Esophagus (tissue), 2 donors: ENCODE measurements at regions not wholly inside any gene's neighbourhood (a gene's known extent, or its start where the extent isn't known, plus 50 kb on each side); places are given as distances from the start of the nearest gene placed in this dataset.

Experiments
- H3K27ac ChIP-seq, 2 donors: one replicate each; pipeline ENCODE4 v1.5.1; 2013; ENCODE audit warnings: low read depth in 2 of 2, mild to moderate bottlenecking in 2 of 2, inconsistent platforms in 1 of 2, low read length in 1 of 2, moderate library complexity in 1 of 2
- H3K27me3 ChIP-seq, 2 donors: one replicate each; pipeline ENCODE4 v1.6.1; 2013; ENCODE audit warnings: low read length in 2 of 2, control low read depth in 1 of 2, mild to moderate bottlenecking in 1 of 2; ENCODE audit not compliant: insufficient read depth in 2 of 2, control insufficient read depth in 1 of 2
- H3K36me3 ChIP-seq, 2 donors: one replicate each; pipeline ENCODE4 v1.6.1; 2013; ENCODE audit warnings: low read length in 1 of 2; ENCODE audit not compliant: control insufficient read depth in 2 of 2, insufficient read depth in 2 of 2
- H3K4me1 ChIP-seq, 2 donors: one replicate each; pipeline ENCODE4 v1.6.1; 2013; ENCODE audit warnings: low read length in 1 of 2; ENCODE audit not compliant: control insufficient read depth in 2 of 2, insufficient read depth in 2 of 2
- H3K4me3 ChIP-seq, 2 donors: one replicate each; pipeline ENCODE4 v1.5.1; 2013; ENCODE audit warnings: low read length in 2 of 2, mild to moderate bottlenecking in 2 of 2, low read depth in 1 of 2, moderate library complexity in 1 of 2
- H3K9me3 ChIP-seq, 2 donors: one replicate each; pipeline ENCODE4 v1.6.1; 2013; ENCODE audit warnings: mild to moderate bottlenecking in 2 of 2, low read depth in 1 of 2, low read length in 1 of 2, moderate library complexity in 1 of 2; ENCODE audit not compliant: control insufficient read depth in 2 of 2, insufficient read depth in 1 of 2
- WGBS, 2 donors: extraction: QIAGEN DNeasy Blood & Tissue Kit; methylation state at CpG; one replicate each; pipeline ENCODE4 v1.1.7; 2013; 5-methylcytosine and 5-hydroxymethylcytosine counted together
- donor health status: healthy with polysubstance abuse.
- donor health status: Bipolar disorder and iron deficiency.

GRCh38 chr5:104736073-104736472 is 1173.5 kb upstream of the NUDT12 start:
- Histone ChIP-seq H3K4me3 (no peak overlapping the region), H3K27me3 (no peaks in the 10 kb centered on the region), H3K4me1 (no peaks in the 10 kb centered on the region), H3K36me3 (no peaks in the 10 kb centered on the region), H3K9me3 (no peaks in the 10 kb centered on the region), H3K27ac (no peak overlapping the region)
- 80 to 83% methylated on average over 3 of the region's 3 CpGs for WGBS, 2 donors

GRCh38 chr5:104734046-104734445 is 1171.5 kb upstream of the NUDT12 start:
- H3K4me1 ChIP-seq = no peaks in the 10 kb centered on the region
- no peaks in the 10 kb centered on the region for H3K27me3 ChIP-seq
- no peaks in the 10 kb centered on the region for H3K36me3 ChIP-seq
- H3K9me3 ChIP-seq = no peaks in the 10 kb centered on the region
- no peak overlapping the region for H3K4me3 ChIP-seq
- no peak overlapping the region for H3K27ac ChIP-seq
- 85 to 90% methylated on average over 2 of the region's 2 CpGs for WGBS, 2 donors

- Histone ChIP-seq H3K27ac (no peak overlapping the region), H3K4me3 (no peak overlapping the region)
- 66 to 72% methylated on average over 2 of the region's 2 CpGs for WGBS, 2 donors
Observed at GRCh38 chr5:104733063-104733669, 1170.6 kb upstream of the NUDT12 start.

GRCh38 chr5:104731331-104731730 is 1168.7 kb upstream of the NUDT12 start:
- Histone ChIP-seq H3K27me3 (no peaks in the 10 kb centered on the region), H3K9me3 (no peaks in the 10 kb centered on the region), H3K27ac (no peak overlapping the region), H3K4me1 (no peaks in the 10 kb centered on the region), H3K36me3 (no peaks in the 10 kb centered on the region), H3K4me3 (no peak overlapping the region)
- 53 to 58% methylated on average over 2 of the region's 2 CpGs for WGBS, 2 donors

More at GRCh38 chr5:104733063-104733669, 1170.6 kb upstream of the NUDT12 start:
- Histone ChIP-seq H3K4me1 (no peaks in the 10 kb centered on the region), H3K36me3 (no peaks in the 10 kb centered on the region), H3K27me3 (no peaks in the 10 kb centered on the region), H3K9me3 (no peaks in the 10 kb centered on the region)

- 29 to 33% methylated on average over 3 of the region's 3 CpGs for WGBS, 2 donors
Observed at GRCh38 chr5:104708027-104708426, 1145.4 kb upstream of the NUDT12 start.

GRCh38 chr5:104706600-104706999 is 1144.0 kb upstream of the NUDT12 start:
- Histone ChIP-seq H3K4me3 (no peak overlapping the region), H3K27me3 (no peaks in the 10 kb centered on the region), H3K27ac (no peak overlapping the region), H3K9me3 (no peaks in the 10 kb centered on the region), H3K36me3 (no peaks in the 10 kb centered on the region), H3K4me1 (no peaks in the 10 kb centered on the region)
- WGBS, 2 donors = 71 to 78% methylated on average over 3 of the region's 3 CpGs

More at GRCh38 chr5:104708027-104708426, 1145.4 kb upstream of the NUDT12 start:
- no peaks in the 10 kb centered on the region for H3K27me3 ChIP-seq
- H3K4me1 ChIP-seq = no peaks in the 10 kb centered on the region
- no peak overlapping the region for H3K27ac ChIP-seq
- H3K36me3 ChIP-seq = no peaks in the 10 kb centered on the region
- H3K4me3 ChIP-seq = no peak overlapping the region
- H3K9me3 ChIP-seq = peaks cover 5 to 6% of the 10 kb centered on the region in 2 donors

- H3K27ac ChIP-seq = no peak overlapping the region
- no peaks in the 10 kb centered on the region for H3K36me3 ChIP-seq
- no peaks in the 10 kb centered on the region for H3K4me1 ChIP-seq
- peaks cover 8 to 11% of the 10 kb centered on the region in 2 donors for H3K9me3 ChIP-seq
- no peak overlapping the region for H3K4me3 ChIP-seq
- WGBS, 2 donors = 62 to 72% methylated on average over 1 of the region's 1 CpG
- H3K27me3 ChIP-seq = no peaks in the 10 kb centered on the region
Observed at GRCh38 chr5:104702212-104702611, 1139.6 kb upstream of the NUDT12 start.

GRCh38 chr5:104699438-104699837 is 1136.8 kb upstream of the NUDT12 start:
- Histone ChIP-seq H3K4me3 (no peak overlapping the region), H3K27ac (no peak overlapping the region), H3K9me3 (peaks cover 8 to 11% of the 10 kb centered on the region in 2 donors), H3K36me3 (no peaks in the 10 kb centered on the region), H3K4me1 (no peaks in the 10 kb centered on the region), H3K27me3 (no peaks in the 10 kb centered on the region)
- 82 to 83% methylated on average over 2 of the region's 2 CpGs for WGBS, 2 donors

- Histone ChIP-seq H3K27ac (no peak overlapping the region), H3K9me3 (no peaks in the 10 kb centered on the region), H3K27me3 (no peaks in the 10 kb centered on the region), H3K4me3 (no peak overlapping the region), H3K36me3 (no peaks in the 10 kb centered on the region), H3K4me1 (no peaks in the 10 kb centered on the region)
- WGBS, 2 donors = 72 to 79% methylated on average over 1 of the region's 1 CpG
Observed at GRCh38 chr5:104661256-104661655, 1098.7 kb upstream of the NUDT12 start.

- Histone ChIP-seq H3K27me3 (no peaks in the 10 kb centered on the region), H3K4me3 (no peak overlapping the region), H3K4me1 (no peaks in the 10 kb centered on the region), H3K27ac (no peak overlapping the region), H3K36me3 (no peaks in the 10 kb centered on the region), H3K9me3 (no peaks in the 10 kb centered on the region)
- WGBS, 2 donors = 61 to 63% methylated on average over 1 of the region's 1 CpG
Observed at GRCh38 chr5:104659497-104659896, 1096.9 kb upstream of the NUDT12 start.
